Stimulated activated naive CD4-positive, alpha-beta T cell (primary cell): ENCODE measurements at regions not wholly inside any gene's neighbourhood (a gene's known extent, or its start where the extent isn't known, plus 50 kb on each side); places are given as distances from the start of the nearest gene placed in this dataset.

ENCODE experiments used
- DNase-seq, 6 experiments: peaks; one replicate each; lab custom pipeline; 2025; lab: John Stamatoyannopoulos, UW

- DNase-seq = no peak
Measured at GRCh38 chr4:182143822-182144625, 99.2 kb upstream of the TENM3 start.

- DNase-seq = no peak
Measured at GRCh38 chr4:182144626-182145333, 98.4 kb upstream of the TENM3 start.

- DNase-seq = no peak
Measured at GRCh38 chr4:182145334-182145905, 97.8 kb upstream of the TENM3 start.

- DNase-seq = no peak
Measured at GRCh38 chr4:182147391-182147790, 95.8 kb upstream of the TENM3 start.

GRCh38 chr4:182150645-182151044 lies 92.6 kb upstream of the TENM3 start:
- DNase-seq = no peak

GRCh38 chr4:182155806-182156205 lies 87.4 kb upstream of the TENM3 start:
- DNase-seq = no peak

- DNase-seq = no peak
Measured at GRCh38 chr4:182163180-182163579, 80.0 kb upstream of the TENM3 start.

- DNase-seq = no peak
Measured at GRCh38 chr4:182169572-182169971, 73.6 kb upstream of the TENM3 start.

- DNase-seq = no peak
Measured at GRCh38 chr4:182169987-182170386, 73.2 kb upstream of the TENM3 start.

- DNase-seq = no peak
Measured at GRCh38 chr4:182170417-182170935, 72.7 kb upstream of the TENM3 start.

GRCh38 chr4:182174979-182175378 lies 68.2 kb upstream of the TENM3 start:
- DNase-seq = no peak

GRCh38 chr4:182175788-182176519 lies 67.2 kb upstream of the TENM3 start:
- DNase-seq = no peak

GRCh38 chr4:182177166-182177565 lies 66.0 kb upstream of the TENM3 start:
- DNase-seq = no peak

GRCh38 chr4:182179105-182179504 lies 64.1 kb upstream of the TENM3 start:
- no peak for DNase-seq

- DNase-seq = no peak
Measured at GRCh38 chr4:182179751-182180150, 63.5 kb upstream of the TENM3 start.

- DNase-seq = no peak
Measured at GRCh38 chr4:182185491-182185890, 57.7 kb upstream of the TENM3 start.

- DNase-seq = no peak
Measured at GRCh38 chr4:182187674-182188073, 55.5 kb upstream of the TENM3 start.

- DNase-seq = no peak
Measured at GRCh38 chr4:182188622-182189021, 54.6 kb upstream of the TENM3 start.

GRCh38 chr4:182189103-182189878 lies 53.9 kb upstream of the TENM3 start:
- no peak for DNase-seq

- DNase-seq = no peak
Measured at GRCh38 chr4:182190306-182190705, 52.9 kb upstream of the TENM3 start.

GRCh38 chr4:182192511-182193181 lies 50.6 kb upstream of the TENM3 start:
- DNase-seq = no peak
